NCI-H146 (cell line): ENCODE measurements at regions not wholly inside any gene's neighbourhood (a gene's known extent, or its start where the extent isn't known, plus 50 kb on each side); places are given as distances from the start of the nearest gene placed in this dataset.
"Not testable (repeated sequence)": the region's sequence is repeated elsewhere in the genome, so short reads cannot be mapped to it uniquely, and the experiment has no call there.

ENCODE experiments used
- DNase-seq: peaks from one replicate; lab custom pipeline; 2025; lab: John Stamatoyannopoulos, UW

- DNase-seq = no peak
Measured at GRCh38 chr6:23499549-23499948, 626.5 kb upstream of the NRSN1 start.

- no peak for DNase-seq
Measured at GRCh38 chr6:23503173-23503572, 622.8 kb upstream of the NRSN1 start.

GRCh38 chr6:23505026-23505425 lies 621.0 kb upstream of the NRSN1 start:
- DNase-seq = no peak

GRCh38 chr6:23510778-23511510 lies 615.1 kb upstream of the NRSN1 start:
- no peak for DNase-seq

- DNase-seq = peak; percentile 25
Measured at GRCh38 chr6:23511817-23512216, 614.2 kb upstream of the NRSN1 start.

- DNase-seq = no peak
Measured at GRCh38 chr6:23518294-23518693, 607.7 kb upstream of the NRSN1 start.

- no peak for DNase-seq
Measured at GRCh38 chr6:23522792-23523547, 603.0 kb upstream of the NRSN1 start.

- no peak for DNase-seq
Measured at GRCh38 chr6:23523771-23524170, 602.2 kb upstream of the NRSN1 start.

GRCh38 chr6:23524548-23524947 lies 601.5 kb upstream of the NRSN1 start:
- DNase-seq = no peak

GRCh38 chr6:23526526-23526925 lies 599.5 kb upstream of the NRSN1 start:
- DNase-seq = no peak

- no peak for DNase-seq
Measured at GRCh38 chr6:23529902-23530301, 596.1 kb upstream of the NRSN1 start.

- no peak for DNase-seq
Measured at GRCh38 chr6:23531666-23532065, 594.3 kb upstream of the NRSN1 start.

- DNase-seq = no peak
Measured at GRCh38 chr6:23532227-23532626, 593.8 kb upstream of the NRSN1 start.

GRCh38 chr6:23533311-23533710 lies 592.7 kb upstream of the NRSN1 start:
- no peak for DNase-seq

- DNase-seq = no peak
Measured at GRCh38 chr6:23533944-23534343, 592.1 kb upstream of the NRSN1 start.

- DNase-seq = no peak
Measured at GRCh38 chr6:23534351-23534750, 591.7 kb upstream of the NRSN1 start.

GRCh38 chr6:23535101-23535500 lies 590.9 kb upstream of the NRSN1 start:
- DNase-seq = no peak

GRCh38 chr6:23537828-23538227 lies 588.2 kb upstream of the NRSN1 start:
- DNase-seq = no peak

- peak; percentile 74 for DNase-seq
Measured at GRCh38 chr6:23547851-23548250, 578.2 kb upstream of the NRSN1 start.

- DNase-seq = not testable (repeated sequence)
Measured at GRCh38 chr6:23554953-23555352, 571.1 kb upstream of the NRSN1 start.

- DNase-seq = peak; percentile 43
Measured at GRCh38 chr6:23559587-23560343, 566.2 kb upstream of the NRSN1 start.

- DNase-seq = no peak
Measured at GRCh38 chr6:23561732-23562131, 564.3 kb upstream of the NRSN1 start.

- peak; percentile 0 for DNase-seq
Measured at GRCh38 chr6:23562554-23562953, 563.5 kb upstream of the NRSN1 start.
